ENCODE measurements at regions not wholly inside any gene's neighbourhood (a gene's known extent, or its start where the extent isn't known, plus 50 kb on each side); places are given as distances from the start of the nearest gene placed in this dataset.

DNA sequence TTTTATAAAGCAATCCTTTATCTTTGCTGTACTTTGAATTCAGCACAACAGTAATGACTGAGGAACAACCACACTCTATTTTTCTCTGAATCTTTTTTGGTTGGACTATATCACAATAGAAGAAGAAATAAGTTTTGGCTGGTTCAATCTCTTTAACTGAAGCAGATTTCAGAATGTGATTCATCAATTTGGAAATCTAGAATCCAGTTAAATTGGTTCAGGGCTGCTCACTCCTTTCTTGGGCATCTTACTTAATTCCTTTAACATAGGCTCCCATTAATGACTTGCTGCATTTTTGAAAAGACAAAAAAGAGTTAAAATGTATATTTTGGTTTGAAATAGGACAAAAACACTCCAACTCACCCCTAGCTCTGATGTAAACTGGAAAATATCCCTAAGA is 688.3 kb upstream of the NECTIN3 start:
- TF ChIP-seq TARDBP (IDR thresholded peaks at IDR 0.05; ENCODE audit: borderline replicate concordance) = no peak
- TF ChIP-seq RB1 (IDR thresholded peaks at IDR 0.05; ENCODE audit: borderline replicate concordance) = no peak
- TF ChIP-seq EZH2 (IDR thresholded peaks at IDR 0.05; ENCODE audit: borderline replicate concordance, control insufficient read depth, low read depth, low read length) = no peak
- TF ChIP-seq, protein P1, sequence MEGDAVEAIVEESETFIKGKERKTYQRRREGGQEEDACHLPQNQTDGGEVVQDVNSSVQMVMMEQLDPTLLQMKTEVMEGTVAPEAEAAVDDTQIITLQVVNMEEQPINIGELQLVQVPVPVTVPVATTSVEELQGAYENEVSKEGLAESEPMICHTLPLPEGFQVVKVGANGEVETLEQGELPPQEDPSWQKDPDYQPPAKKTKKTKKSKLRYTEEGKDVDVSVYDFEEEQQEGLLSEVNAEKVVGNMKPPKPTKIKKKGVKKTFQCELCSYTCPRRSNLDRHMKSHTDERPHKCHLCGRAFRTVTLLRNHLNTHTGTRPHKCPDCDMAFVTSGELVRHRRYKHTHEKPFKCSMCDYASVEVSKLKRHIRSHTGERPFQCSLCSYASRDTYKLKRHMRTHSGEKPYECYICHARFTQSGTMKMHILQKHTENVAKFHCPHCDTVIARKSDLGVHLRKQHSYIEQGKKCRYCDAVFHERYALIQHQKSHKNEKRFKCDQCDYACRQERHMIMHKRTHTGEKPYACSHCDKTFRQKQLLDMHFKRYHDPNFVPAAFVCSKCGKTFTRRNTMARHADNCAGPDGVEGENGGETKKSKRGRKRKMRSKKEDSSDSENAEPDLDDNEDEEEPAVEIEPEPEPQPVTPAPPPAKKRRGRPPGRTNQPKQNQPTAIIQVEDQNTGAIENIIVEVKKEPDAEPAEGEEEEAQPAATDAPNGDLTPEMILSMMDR (IDR thresholded peaks at IDR 0.05 in 2 of 3, conservative IDR thresholded peaks at IDR 0.05 in 1 of 3; ENCODE audit: control insufficient read depth in 2 of 3, extremely low read depth in 1 of 3, insufficient read depth in 1 of 3, low read depth in 3 of 3, low read length in 3 of 3) = no peak
- TF ChIP-seq JUND (IDR thresholded peaks at IDR 0.05; ENCODE audit: low read depth, low read length) = no peak
- no peak for TF ChIP-seq YY1 (IDR thresholded peaks at IDR 0.05; ENCODE audit: low read depth, low read length)
- no peak for TF ChIP-seq MXI1 (IDR thresholded peaks at IDR 0.05; ENCODE audit: low read depth, low read length)
- no peak for TF ChIP-seq POLR2A (IDR thresholded peaks at IDR 0.05; ENCODE audit: low read depth, low read length)

Measured in GM12878 (cell line).